GM12891 (cell line): ENCODE measurements at regions not wholly inside any gene's neighbourhood (a gene's known extent, or its start where the extent isn't known, plus 50 kb on each side); places are given as distances from the start of the nearest gene placed in this dataset.

Experiments
- POLR2A ChIP-seq: IDR thresholded peaks from 2 replicates; pipeline ENCODE4 v1.6.1; 2011; ENCODE audit warnings: low read depth, low read length, control low read depth
- POLR2AphosphoS5 ChIP-seq: IDR thresholded peaks from 2 replicates; pipeline ENCODE4 v1.6.1; 2011; ENCODE audit warnings: low read depth, low read length, control low read depth
- POU2F2 ChIP-seq: IDR thresholded peaks from 2 replicates; pipeline ENCODE4 v1.6.1; 2011; ENCODE audit warnings: low read depth, mild to moderate bottlenecking, control low read depth, low read length, moderate library complexity
- SPI1 ChIP-seq: IDR thresholded peaks from 2 replicates; pipeline ENCODE4 v1.6.1; 2011; ENCODE audit warnings: low read depth, low read length, control low read depth
- TAF1 ChIP-seq: IDR thresholded peaks from 2 replicates; pipeline ENCODE4 v1.6.1; 2011; ENCODE audit warnings: low read depth, low read length, control low read depth

- TF ChIP-seq POLR2A = no peak
- no peak for TF ChIP-seq TAF1
- no peak for TF ChIP-seq POLR2AphosphoS5
- TF ChIP-seq SPI1 = no peak
- no peak for TF ChIP-seq POU2F2
Measured at GRCh38 chr2:2746731-2747130, 415.7 kb upstream of the MYT1L start.
